ENCODE measurements at regions not wholly inside any gene's neighbourhood (a gene's known extent, or its start where the extent isn't known, plus 50 kb on each side); places are given as distances from the start of the nearest gene placed in this dataset.

GRCh38 chr7:1361016-1361755 lies 98.1 kb downstream of the MICALL2 start:
- DNase-seq (ENCODE audit: low spot score, unreplicated experiment) = no peak
- Mint-ChIP-seq H3K4me3 (ENCODE audit: low read depth) (no peak overlapping the region), H3K27ac (no peak overlapping the region), H3K27me3 (peaks cover 15% of the 10 kb centered on the region), H3K4me1 (ENCODE audit: low read depth) (no peaks in the 10 kb centered on the region), H3K36me3 (ENCODE audit: insufficient read depth) (no peaks in the 10 kb centered on the region), H3K9me3 (ENCODE audit: low read depth) (no peaks in the 10 kb centered on the region)
- no peak for TF ChIP-seq CTCF (IDR thresholded peaks at IDR 0.05; ENCODE audit: unreplicated experiment)

GRCh38 chr7:1361756-1362125 lies 97.5 kb downstream of the MICALL2 start:
- Mint-ChIP-seq H3K4me3 (ENCODE audit: low read depth) (no peak overlapping the region), H3K4me1 (ENCODE audit: low read depth) (no peaks in the 10 kb centered on the region), H3K36me3 (ENCODE audit: insufficient read depth) (no peaks in the 10 kb centered on the region), H3K9me3 (ENCODE audit: low read depth) (no peaks in the 10 kb centered on the region), H3K27ac (no peak overlapping the region), H3K27me3 (peaks cover 16% of the 10 kb centered on the region)
- no peak for DNase-seq (ENCODE audit: low spot score, unreplicated experiment)
- no peak for TF ChIP-seq CTCF (IDR thresholded peaks at IDR 0.05; ENCODE audit: unreplicated experiment)

GRCh38 chr7:1362301-1362700 lies 97.0 kb downstream of the MICALL2 start:
- Mint-ChIP-seq H3K4me3 (ENCODE audit: low read depth) (no peak overlapping the region), H3K27ac (no peak overlapping the region), H3K4me1 (ENCODE audit: low read depth) (no peaks in the 10 kb centered on the region)

GRCh38 chr7:1364068-1364905 lies 95.0 kb downstream of the MICALL2 start:
- H3K27ac Mint-ChIP-seq = no peak overlapping the region

More at GRCh38 chr7:1362301-1362700, 97.0 kb downstream of the MICALL2 start:
- no peak for DNase-seq (ENCODE audit: low spot score, unreplicated experiment)
- peaks cover 19% of the 10 kb centered on the region for H3K27me3 Mint-ChIP-seq
- H3K36me3 Mint-ChIP-seq (ENCODE audit: insufficient read depth) = no peaks in the 10 kb centered on the region
- H3K9me3 Mint-ChIP-seq (ENCODE audit: low read depth) = no peaks in the 10 kb centered on the region
- TF ChIP-seq CTCF (IDR thresholded peaks at IDR 0.05; ENCODE audit: unreplicated experiment) = no peak

More at GRCh38 chr7:1364068-1364905, 95.0 kb downstream of the MICALL2 start:
- H3K9me3 Mint-ChIP-seq (ENCODE audit: low read depth) = no peaks in the 10 kb centered on the region
- no peaks in the 10 kb centered on the region for H3K4me1 Mint-ChIP-seq (ENCODE audit: low read depth)
- no peak for TF ChIP-seq CTCF (IDR thresholded peaks at IDR 0.05; ENCODE audit: unreplicated experiment)
- DNase-seq (ENCODE audit: low spot score, unreplicated experiment) = no peak
- H3K4me3 Mint-ChIP-seq (ENCODE audit: low read depth) = no peak overlapping the region
- no peaks in the 10 kb centered on the region for H3K36me3 Mint-ChIP-seq (ENCODE audit: insufficient read depth)
- peaks cover 32% of the 10 kb centered on the region for H3K27me3 Mint-ChIP-seq
